ENCODE measurements at regions not wholly inside any gene's neighbourhood (a gene's known extent, or its start where the extent isn't known, plus 50 kb on each side); places are given as distances from the start of the nearest gene placed in this dataset.

DNA sequence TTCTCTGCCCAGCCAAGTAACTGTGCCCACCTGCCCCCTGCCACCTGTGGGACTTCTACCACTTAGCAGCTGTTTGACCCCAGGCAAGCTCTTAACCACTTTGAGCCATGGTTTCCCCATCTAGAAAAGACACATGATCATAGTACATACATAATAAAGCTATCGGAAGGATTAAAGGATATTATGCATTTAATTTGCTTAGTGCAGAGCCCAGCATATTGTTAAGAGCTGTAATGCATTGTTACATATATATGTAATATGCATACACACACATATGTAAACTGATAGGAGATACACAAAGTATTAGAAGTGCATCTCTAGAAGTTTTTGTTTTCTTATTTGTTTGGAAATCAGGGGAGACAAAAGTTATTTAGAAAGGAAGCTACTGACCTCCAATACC, 83.5 kb upstream of the ZBTB40 start:
- 92% methylated on average over 1 of the region's 1 CpG for WGBS, 2 donors
- H3K27me3 ChIP-seq = peaks cover 0 to 79% (median 58%) of the 10 kb centered on the region in 7 donors
- no peak overlapping the region for H3K4me3 ChIP-seq
- TF ChIP-seq, protein P1, sequence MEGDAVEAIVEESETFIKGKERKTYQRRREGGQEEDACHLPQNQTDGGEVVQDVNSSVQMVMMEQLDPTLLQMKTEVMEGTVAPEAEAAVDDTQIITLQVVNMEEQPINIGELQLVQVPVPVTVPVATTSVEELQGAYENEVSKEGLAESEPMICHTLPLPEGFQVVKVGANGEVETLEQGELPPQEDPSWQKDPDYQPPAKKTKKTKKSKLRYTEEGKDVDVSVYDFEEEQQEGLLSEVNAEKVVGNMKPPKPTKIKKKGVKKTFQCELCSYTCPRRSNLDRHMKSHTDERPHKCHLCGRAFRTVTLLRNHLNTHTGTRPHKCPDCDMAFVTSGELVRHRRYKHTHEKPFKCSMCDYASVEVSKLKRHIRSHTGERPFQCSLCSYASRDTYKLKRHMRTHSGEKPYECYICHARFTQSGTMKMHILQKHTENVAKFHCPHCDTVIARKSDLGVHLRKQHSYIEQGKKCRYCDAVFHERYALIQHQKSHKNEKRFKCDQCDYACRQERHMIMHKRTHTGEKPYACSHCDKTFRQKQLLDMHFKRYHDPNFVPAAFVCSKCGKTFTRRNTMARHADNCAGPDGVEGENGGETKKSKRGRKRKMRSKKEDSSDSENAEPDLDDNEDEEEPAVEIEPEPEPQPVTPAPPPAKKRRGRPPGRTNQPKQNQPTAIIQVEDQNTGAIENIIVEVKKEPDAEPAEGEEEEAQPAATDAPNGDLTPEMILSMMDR (IDR thresholded peaks at IDR 0.05) = no peak
- no peaks in the 10 kb centered on the region for H3K36me3 ChIP-seq
- H3K4me1 ChIP-seq = no peaks in the 10 kb centered on the region
- H3K9me3 ChIP-seq = peaks cover 0 to 2% (median 0%) of the 10 kb centered on the region in 11 donors
- DNase-seq (no peak), ATAC-seq (no peak)
- intact Hi-C loops (cut with DNase I) = no loop called here
- H3K27ac ChIP-seq = no peak overlapping the region

GRCh38 chr1:22369294-22370189, 82.1 kb upstream of the ZBTB40 start:
- Histone ChIP-seq H3K9me3 (peaks cover 0 to 6% (median 0%) of the 10 kb centered on the region in 11 donors), H3K4me3 (no peak overlapping the region), H3K36me3 (no peaks in the 10 kb centered on the region), H3K4me1 (no peaks in the 10 kb centered on the region), H3K27ac (no peak overlapping the region), H3K27me3 (peaks cover 0 to 74% (median 51%) of the 10 kb centered on the region in 7 donors)
- intact Hi-C loops (cut with DNase I) = no loop called here
- TF ChIP-seq, protein P1 (IDR thresholded peaks at IDR 0.05) = no peak
- WGBS, 2 donors = 71 to 76% methylated on average over 11 of the region's 11 CpGs
- DNase-seq (no peak), ATAC-seq (no peak)

GRCh38 chr1:22370190-22370498, 81.5 kb upstream of the ZBTB40 start:
- peaks cover 0 to 74% (median 52%) of the 10 kb centered on the region in 7 donors for H3K27me3 ChIP-seq
- peaks cover 0 to 6% (median 0%) of the 10 kb centered on the region in 11 donors for H3K9me3 ChIP-seq
- H3K4me1 ChIP-seq = no peaks in the 10 kb centered on the region
- H3K4me3 ChIP-seq = no peak overlapping the region
- ATAC-seq (no peak), DNase-seq (no peak)
- TF ChIP-seq, protein P1 (IDR thresholded peaks at IDR 0.05) = no peak
- no peaks in the 10 kb centered on the region for H3K36me3 ChIP-seq
- intact Hi-C loops (cut with DNase I) = no loop called here
- WGBS, 2 donors = 20 to 27% methylated on average over 1 of the region's 1 CpG
- no peak overlapping the region for H3K27ac ChIP-seq

DNA sequence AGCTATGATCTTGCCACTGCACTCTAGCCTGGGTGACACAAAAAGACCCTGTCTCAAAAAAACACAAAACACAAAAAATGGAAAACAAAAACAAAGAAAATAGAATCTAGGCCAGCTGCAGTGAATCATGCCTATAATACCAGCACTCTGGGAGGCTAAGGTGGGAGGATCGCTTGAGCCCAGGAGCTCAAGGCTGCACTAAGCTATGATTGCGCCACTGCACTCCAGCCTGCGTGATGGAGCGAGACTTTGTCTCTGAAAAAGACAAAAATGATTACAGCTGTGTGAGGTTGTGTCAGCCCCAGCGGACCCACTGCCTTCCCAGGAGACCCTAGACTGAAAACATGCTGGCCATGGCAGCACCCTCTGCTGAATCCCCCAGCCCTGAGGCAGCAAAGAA, 80.2 kb upstream of the ZBTB40 start:
- no peak for DNase-seq
- TF ChIP-seq, protein P1 (IDR thresholded peaks at IDR 0.05) = no peak
- no peak for ATAC-seq
- no peak overlapping the region for H3K4me3 ChIP-seq
- no peak overlapping the region for H3K27ac ChIP-seq
- WGBS, 2 donors = 78 to 80% methylated on average over 5 of the region's 5 CpGs
- no peaks in the 10 kb centered on the region for H3K4me1 ChIP-seq
- intact Hi-C loops (cut with DNase I) = no loop called here
- H3K9me3 ChIP-seq = peaks cover 0 to 6% (median 0%) of the 10 kb centered on the region in 11 donors
- no peaks in the 10 kb centered on the region for H3K36me3 ChIP-seq
- H3K27me3 ChIP-seq = peaks cover 0 to 69% (median 39%) of the 10 kb centered on the region in 7 donors
